LoVo (cell line): ENCODE measurements at regions not wholly inside any gene's neighbourhood (a gene's known extent, or its start where the extent isn't known, plus 50 kb on each side); places are given as distances from the start of the nearest gene placed in this dataset.
"Not testable (repeated sequence)": the region's sequence is repeated elsewhere in the genome, so short reads cannot be mapped to it uniquely, and the experiment has no call there.

Experiments used
- DNase-seq: peaks from one replicate; pipeline ENCODE4 v3.0.0-alpha.2; 2016; ENCODE audit warnings: low spot score

DNA sequence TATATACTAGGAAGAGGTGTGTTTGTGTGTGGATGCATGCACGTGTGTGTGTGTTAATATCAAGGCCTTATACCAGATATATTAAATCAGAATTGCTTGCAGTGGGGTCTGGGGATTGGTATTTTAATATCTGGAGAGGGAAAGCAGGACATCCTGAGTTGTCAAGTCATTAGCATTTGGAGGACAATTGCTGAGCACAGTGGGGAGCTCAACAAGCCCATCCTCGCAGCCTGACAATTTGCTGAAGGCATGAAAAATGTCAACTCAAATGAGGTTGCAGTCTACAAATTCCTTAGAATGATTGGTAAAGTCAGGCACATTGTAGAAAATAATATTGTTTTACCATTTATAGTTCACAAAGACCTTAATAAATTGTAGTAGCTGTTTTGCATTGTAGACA is 627.4 kb downstream of the LRRC70 start:
- DNase-seq = no peak

GRCh38 chr5:63201738-63202137 is 623.1 kb downstream of the LRRC70 start:
- no peak for DNase-seq

DNA sequence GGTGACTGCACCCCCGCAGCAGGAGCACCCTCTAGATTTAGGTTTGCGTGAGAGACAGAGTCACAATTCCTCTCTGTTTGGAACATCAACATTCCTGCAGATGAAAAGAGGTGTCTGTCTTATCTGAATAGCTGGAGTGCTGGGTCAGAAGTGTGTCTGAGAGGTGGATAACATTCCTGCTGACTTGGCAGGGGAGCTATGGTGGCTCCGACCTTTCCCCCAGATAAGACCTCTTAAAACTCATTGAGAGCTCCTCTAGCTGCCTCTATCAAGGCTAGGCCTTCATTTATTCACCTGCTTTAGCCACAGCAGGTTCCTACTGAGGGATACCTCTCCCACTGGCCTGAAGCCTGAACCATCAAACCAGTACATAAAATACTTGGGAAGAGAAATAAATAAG is 615.5 kb downstream of the LRRC70 start:
- no peak for DNase-seq

DNA sequence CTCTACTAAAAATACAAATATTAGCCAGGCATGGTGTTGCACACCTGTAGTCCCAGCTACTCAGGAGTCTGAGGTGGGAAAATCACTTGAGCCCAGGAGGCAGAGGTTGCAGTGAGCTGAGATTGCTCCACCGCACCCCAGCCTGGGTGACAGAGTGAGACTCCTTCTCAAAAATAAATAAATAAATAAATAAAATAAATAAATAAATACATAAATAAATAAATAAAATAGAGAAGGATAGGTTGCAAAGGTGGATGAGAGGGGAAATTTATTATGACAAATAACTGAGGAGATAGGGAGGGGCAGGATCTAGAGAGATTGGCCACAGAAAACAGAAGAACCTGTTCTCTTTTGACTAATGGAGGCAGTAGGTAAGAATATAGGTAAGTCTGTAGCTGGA is 601.6 kb downstream of the LRRC70 start:
- not testable (repeated sequence) for DNase-seq

DNA sequence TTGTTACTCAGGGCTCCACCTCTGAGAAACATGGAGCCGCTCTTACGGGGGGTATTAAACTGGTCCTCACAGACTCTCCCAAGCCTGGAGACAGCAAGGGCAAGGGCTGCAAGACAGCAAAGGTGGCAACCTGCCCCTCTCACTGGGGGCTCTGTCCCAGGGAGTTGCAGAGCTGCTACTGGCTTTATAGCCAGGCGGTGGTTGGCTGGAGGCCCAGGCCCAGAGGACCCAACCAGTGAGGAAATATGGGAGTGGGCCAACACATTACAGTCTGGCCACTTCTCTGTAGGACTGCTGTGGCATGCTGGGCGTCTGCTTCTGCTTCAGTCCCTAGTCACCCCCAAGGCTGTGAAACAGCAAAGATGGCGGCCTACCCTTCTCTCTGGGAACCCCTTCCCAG is 597.2 kb downstream of the LRRC70 start:
- DNase-seq = no peak

DNA sequence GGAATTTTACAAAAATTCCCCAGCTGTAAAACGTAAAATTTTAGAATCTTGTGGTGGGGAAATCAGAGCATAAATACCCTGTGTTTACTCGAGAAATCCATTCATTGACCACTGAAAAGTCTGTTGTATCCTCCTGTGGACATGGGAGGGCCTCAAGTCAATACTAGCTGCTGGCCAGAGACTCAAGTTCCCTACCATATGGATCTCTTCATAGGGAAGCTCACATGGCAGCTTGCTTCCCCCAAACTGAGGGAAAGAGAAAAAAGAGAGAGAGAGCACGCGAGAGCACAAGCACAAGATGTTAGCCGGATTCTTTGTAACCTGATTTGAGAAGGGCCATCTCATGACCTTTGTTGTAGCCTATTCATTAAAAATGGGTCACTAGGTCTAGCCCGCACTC is 591.9 kb downstream of the LRRC70 start:
- no peak for DNase-seq

DNA sequence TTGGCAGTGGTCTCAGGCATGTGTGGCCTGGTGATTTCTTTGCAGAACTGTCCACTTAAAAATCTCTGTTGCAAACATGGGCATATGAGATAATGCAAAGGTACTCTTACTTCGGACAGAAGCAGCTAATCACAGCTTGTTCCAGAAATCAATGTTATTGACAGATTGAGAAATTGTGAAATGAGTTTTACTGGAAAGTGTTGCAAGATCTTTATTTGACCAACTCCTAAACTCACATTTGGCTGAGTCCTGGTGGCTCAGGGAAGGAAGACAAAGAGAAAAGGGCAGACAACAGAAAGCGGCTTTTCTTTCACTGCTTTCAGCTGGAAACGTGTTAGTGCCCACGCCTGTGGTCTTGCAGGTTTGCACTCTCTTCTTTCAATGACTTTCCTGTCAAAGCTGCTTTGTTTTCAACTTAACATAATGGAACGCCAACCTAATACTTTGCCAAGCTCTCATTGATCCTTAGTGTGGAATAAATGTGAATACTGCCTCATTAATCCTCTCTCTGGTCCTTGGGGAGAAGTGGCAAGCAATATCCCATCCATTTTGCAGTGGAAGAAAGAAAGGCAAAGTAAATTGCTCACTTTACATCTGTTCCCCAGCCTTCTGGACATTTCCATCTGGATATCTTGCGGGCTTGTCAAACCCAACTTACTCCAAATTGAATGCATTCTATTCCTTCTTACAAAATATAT is 586.4 kb downstream of the LRRC70 start:
- no peak for DNase-seq

GRCh38 chr5:63164339-63164738 is 585.7 kb downstream of the LRRC70 start:
- DNase-seq = no peak

GRCh38 chr5:63155310-63155631 is 576.7 kb downstream of the LRRC70 start:
- no peak for DNase-seq

- DNase-seq = no peak
Observed at GRCh38 chr5:63154476-63155309, 576.1 kb downstream of the LRRC70 start.

GRCh38 chr5:63152871-63153270 is 574.3 kb downstream of the LRRC70 start:
- no peak for DNase-seq

GRCh38 chr5:63145167-63145566 is 566.5 kb downstream of the LRRC70 start:
- no peak for DNase-seq

- DNase-seq = no peak
Observed at GRCh38 chr5:63141591-63141990, 563.0 kb downstream of the LRRC70 start.

GRCh38 chr5:63135291-63135690 is 556.7 kb downstream of the LRRC70 start:
- DNase-seq = no peak

DNA sequence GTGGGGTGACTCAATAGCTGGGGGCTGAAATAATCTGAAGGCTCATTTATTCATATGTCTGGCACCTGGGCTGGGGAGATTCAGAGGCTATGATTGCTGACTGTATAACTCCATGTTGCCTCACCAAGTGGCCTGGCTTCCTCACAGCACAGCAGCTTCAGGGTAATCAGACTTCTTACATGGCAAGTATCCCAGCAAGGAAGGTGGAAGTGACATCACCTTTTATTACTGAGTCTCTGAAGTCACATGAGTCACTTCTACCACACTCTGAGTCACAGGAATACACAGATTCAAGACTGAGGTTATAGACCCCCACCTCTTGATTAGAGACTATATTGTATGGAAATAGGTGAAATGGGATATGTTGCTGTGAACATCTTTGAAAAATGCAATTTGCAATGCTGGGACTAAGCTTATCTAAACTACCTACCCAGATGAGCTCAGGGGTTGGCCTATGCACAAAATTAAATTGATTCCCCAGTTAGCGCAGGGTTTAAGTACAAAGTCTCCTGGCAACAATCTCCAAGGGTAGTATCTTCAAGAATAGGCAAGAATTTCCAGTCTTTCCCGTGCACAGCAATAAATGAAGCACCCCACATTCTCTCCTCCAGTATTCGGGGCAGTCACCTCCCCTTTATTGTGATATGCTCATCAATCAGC is 553.1 kb downstream of the LRRC70 start:
- no peak for DNase-seq

- no peak for DNase-seq
Observed at GRCh38 chr5:63128761-63129160, 550.1 kb downstream of the LRRC70 start.

DNA sequence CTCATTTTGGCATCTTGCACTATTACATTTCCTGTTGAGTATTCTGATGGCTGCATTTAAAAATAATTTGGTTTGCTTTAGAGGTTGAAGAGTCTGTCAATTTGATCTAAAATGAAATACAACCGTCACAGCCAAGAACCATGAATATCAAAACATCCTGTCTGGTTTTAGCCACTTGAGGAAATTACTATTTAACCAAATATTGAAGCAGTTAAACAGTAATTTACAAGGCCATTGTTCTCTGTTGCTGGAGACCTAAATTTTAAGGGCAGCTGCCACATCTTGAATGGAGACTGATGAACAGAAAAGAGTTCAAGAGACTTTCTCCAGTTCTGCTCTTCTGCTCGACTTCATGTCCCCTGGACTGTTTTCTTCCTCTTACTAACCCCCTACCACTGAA is 549.4 kb downstream of the LRRC70 start:
- no peak for DNase-seq

DNA sequence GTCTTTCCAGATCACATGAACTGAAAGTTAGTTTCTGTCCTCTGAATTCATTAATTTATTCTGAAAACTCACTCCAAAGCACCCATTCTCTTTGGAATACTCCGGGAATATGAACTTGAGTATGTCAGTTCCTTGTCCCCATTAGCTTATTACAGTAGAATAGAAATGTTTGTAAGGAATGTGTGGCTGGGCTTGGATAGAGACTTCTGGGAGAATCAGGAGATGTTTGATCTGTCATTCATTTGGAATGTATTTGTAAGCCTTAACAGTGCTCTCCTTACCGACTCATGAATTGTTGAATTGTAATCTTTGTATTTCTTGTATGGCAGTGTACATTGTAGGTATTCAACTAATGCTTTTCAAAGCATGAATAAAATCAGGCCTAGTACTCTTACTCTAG is 548.4 kb downstream of the LRRC70 start:
- no peak for DNase-seq

DNA sequence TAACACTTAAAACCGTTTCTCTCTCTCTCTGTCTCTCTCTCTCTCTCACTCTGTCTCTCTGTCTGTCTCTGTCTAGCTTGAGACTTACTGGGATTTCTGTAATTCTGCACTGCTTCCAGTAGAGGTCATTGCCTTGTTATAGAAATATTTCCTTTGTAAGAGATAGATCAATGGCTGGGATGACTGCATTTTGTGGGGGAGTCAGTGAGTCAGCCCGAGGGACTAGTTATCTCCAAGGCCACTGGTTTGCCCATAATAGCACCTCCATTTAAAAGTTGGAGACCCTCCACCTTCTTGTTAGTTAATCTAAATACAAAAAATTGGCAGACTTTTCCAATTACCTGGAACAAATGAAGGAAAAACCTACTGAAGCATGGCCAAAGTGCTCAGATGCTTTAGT is 547.2 kb downstream of the LRRC70 start:
- DNase-seq = peak; percentile 20

- no peak for DNase-seq
Observed at GRCh38 chr5:63125392-63125791, 546.8 kb downstream of the LRRC70 start.

DNA sequence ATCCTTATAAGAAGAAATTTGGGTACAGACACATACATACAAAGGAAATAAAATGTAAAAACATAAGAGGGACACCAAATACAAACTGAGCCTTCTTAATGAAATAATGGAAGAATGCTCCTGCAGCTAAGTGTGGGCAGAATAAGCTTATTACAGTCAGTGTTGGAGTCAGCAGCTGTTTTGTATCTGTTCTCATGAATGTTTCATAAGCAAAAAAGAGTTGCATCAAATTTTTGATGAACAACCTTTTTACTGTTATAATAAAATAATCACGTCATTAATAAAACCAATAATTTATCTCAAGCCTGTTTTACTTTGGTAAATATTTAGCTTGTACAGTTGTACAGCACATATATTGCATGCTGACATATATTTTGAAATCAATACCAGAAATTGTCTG is 545.6 kb downstream of the LRRC70 start:
- DNase-seq = no peak

DNA sequence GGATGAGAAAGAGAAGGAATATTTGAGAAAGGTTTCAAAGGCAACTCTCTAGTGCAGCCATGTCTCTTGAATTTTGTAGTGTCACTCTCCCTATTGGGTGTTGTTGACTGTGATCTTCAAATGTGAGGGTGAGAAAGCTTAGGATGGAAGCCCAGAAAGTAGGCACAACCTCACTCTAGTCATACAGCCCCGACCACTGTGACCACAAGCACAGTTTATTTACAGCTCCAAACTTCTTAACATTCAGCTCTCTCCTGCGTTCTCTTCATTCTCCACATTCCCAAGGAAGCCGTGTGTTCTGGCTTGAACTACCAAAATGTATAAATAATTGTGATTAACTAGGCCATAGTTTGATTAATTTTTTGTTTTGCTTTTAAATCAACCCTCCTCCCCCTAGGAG is 542.9 kb downstream of the LRRC70 start:
- no peak for DNase-seq

DNA sequence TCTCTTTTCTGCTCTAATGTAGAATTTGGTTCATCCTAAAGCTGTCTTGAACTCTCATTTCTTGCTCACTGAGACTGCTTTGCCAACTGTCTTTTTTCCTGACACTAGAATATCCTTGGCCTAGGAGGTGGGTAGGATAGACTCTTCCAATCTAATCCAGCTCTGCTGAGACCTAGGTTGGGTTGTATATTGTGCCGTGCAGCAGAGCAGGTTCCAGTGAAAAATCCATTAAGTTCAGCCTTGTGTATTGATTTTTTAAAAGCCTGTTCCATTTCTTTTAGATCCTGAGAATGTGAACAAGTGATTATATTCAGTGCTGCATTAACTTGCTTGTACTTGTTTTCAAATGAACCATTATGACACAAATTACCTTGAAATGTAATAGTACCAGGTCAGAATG is 539.6 kb downstream of the LRRC70 start:
- no peak for DNase-seq
